ENCODE measurements at regions not wholly inside any gene's neighbourhood (a gene's known extent, or its start where the extent isn't known, plus 50 kb on each side); places are given as distances from the start of the nearest gene placed in this dataset.

DNA sequence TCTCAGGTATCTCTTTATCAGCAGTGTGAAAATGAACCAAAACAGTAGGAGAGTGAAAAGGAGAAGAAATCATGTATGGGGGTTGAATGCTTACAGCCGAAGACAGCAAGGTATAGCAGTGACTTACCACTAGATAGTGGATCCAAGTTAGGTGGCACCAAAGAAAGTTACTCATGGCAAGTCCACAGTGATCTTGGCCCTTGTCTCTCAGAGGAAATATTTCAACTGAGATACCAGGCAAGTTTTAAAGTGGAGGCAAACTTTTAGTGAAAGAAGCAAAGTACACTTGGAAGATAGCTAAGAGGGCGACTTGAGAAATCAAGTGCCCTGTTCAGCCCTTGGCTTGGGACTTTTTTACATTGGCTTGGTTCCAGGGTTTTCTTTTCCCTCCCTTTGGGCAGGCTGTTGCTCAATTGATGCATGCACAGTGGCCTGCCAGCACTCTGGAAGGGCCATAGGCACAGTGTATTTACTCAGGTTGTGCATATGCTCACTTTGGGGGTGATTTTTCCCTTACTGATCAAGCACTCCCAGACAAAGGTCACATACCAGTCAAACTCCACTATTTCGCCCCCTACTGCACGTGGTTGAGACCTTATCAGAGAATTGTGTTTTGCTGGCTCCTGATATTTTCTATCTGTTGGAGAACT lies 329.5 kb upstream of the KHDRBS2 start:
- TF ChIP-seq, protein P1, sequence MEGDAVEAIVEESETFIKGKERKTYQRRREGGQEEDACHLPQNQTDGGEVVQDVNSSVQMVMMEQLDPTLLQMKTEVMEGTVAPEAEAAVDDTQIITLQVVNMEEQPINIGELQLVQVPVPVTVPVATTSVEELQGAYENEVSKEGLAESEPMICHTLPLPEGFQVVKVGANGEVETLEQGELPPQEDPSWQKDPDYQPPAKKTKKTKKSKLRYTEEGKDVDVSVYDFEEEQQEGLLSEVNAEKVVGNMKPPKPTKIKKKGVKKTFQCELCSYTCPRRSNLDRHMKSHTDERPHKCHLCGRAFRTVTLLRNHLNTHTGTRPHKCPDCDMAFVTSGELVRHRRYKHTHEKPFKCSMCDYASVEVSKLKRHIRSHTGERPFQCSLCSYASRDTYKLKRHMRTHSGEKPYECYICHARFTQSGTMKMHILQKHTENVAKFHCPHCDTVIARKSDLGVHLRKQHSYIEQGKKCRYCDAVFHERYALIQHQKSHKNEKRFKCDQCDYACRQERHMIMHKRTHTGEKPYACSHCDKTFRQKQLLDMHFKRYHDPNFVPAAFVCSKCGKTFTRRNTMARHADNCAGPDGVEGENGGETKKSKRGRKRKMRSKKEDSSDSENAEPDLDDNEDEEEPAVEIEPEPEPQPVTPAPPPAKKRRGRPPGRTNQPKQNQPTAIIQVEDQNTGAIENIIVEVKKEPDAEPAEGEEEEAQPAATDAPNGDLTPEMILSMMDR (conservative IDR thresholded peaks at IDR 0.05), result no peak
- no peak for TF ChIP-seq EZH2 (IDR thresholded peaks at IDR 0.05; ENCODE audit: low read depth)
